Sigmoid colon (tissue), 6 donors: ENCODE measurements at regions not wholly inside any gene's neighbourhood (a gene's known extent, or its start where the extent isn't known, plus 50 kb on each side); places are given as distances from the start of the nearest gene placed in this dataset.
"Not testable (repeated sequence)": the region's sequence is repeated elsewhere in the genome, so short reads cannot be mapped to it uniquely, and the experiment has no call there.

Source experiments
- DNase-seq: peaks from one replicate; pipeline ENCODE4 v3.0.0-alpha.2; 2019
- H3K27ac ChIP-seq, 4 donors: fragments of 200-600 bp; sonication (generic); one replicate each; pipeline ENCODE4 v1.5.1; 2016 to 2019; ENCODE audit warnings: mild to moderate bottlenecking in 1 of 4
- H3K27me3 ChIP-seq, 3 donors: fragments of 200-600 bp; sonication (generic); one replicate each; pipeline ENCODE4 v1.5.1; 2019; ENCODE audit warnings: mild to moderate bottlenecking in 1 of 3
- H3K36me3 ChIP-seq, 4 donors: fragments of 200-600 bp; sonication (generic); one replicate each; pipeline ENCODE4 v1.5.1; 2016 to 2019
- H3K4me1 ChIP-seq, 4 donors: fragments of 200-600 bp; sonication (generic); one replicate each; pipeline ENCODE4 v1.5.1; 2017 to 2019
- H3K4me3 ChIP-seq, 4 donors: fragments of 200-600 bp; sonication (generic); one replicate each; pipeline ENCODE4 v1.5.1; 2017 to 2019; ENCODE audit warnings: mild to moderate bottlenecking in 2 of 4, moderate library complexity in 1 of 4
- H3K9me3 ChIP-seq, 4 donors: fragments of 200-600 bp in 3 of 4; sonication (generic) in 3 of 4; one replicate each; pipeline versions ENCODE4 v1.5.1 to v1.6.1; 2013 to 2019
- EP300 ChIP-seq, 4 donors: sonication (generic); formaldehyde crosslinking; IDR thresholded peaks; one replicate each; pipeline ENCODE4 v1.6.1; 2017; ENCODE audit warnings: antibody characterized with exemption in 4 of 4
- POLR2A ChIP-seq, 2 donors: fragments of 450-650 bp; IDR thresholded peaks; one replicate each; pipeline ENCODE4 v1.6.1; 2016; ENCODE audit warnings: antibody characterized with exemption in 2 of 2, mild to moderate bottlenecking in 2 of 2, moderate library complexity in 2 of 2
- POLR2AphosphoS5 ChIP-seq, 4 donors: sonication (generic); formaldehyde crosslinking; IDR thresholded peaks; one replicate each; pipeline ENCODE4 v1.6.1; 2017; ENCODE audit warnings: antibody characterized with exemption in 4 of 4
- WGBS, 2 donors: extraction: QIAGEN DNeasy Blood & Tissue Kit; methylation state at CpG; one replicate each; pipeline ENCODE4 v1.1.7; 2013; 5-methylcytosine and 5-hydroxymethylcytosine counted together
- intact Hi-C: fragments of 100-400 bp; cut with DNase I; formaldehyde crosslinking; loops from one replicate; pipeline ENCODE4 v1.15.1; 2023
- TF ChIP-seq, protein P1 (sequence below), 4 experiments: fragments of 450-650 bp in 3 of 4; fragments of 200-600 bp in 1 of 4; IDR thresholded peaks; one replicate each; pipeline ENCODE4 v1.5.1; 2016 to 2019; ENCODE audit warnings: antibody characterized with exemption in 4 of 4, mild to moderate bottlenecking in 3 of 4, moderate library complexity in 2 of 4
- donor health status: healthy with polysubstance abuse.
- donor health status: healthy.

DNA sequence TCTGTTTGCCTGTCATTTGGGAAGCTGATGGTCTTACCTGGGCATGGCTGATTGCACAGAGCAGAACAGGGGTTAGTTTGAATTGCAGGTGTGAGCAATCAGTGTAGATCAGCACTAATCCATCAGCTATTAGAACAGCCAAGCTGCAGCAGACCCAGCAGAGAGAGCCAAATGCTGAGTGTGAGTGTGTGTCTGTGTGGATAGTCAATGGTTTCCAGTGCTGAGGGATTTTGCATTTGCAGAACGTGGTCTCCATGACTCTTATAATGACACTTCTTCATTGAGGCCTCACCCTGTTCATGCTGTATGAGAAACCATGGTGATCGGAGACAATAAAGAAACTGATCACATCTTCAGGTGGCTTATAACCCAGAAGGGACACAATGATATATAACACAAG is 312.1 kb downstream of the SOX2 start:
- no peaks in the 10 kb centered on the region for H3K27me3 ChIP-seq
- H3K27ac ChIP-seq: no peak overlapping the region
- intact Hi-C loops: no loop called here
- H3K36me3 ChIP-seq: no peaks in the 10 kb centered on the region
- no peak for DNase-seq
- H3K4me3 ChIP-seq: no peak overlapping the region
- no peaks in the 10 kb centered on the region for H3K4me1 ChIP-seq
- H3K9me3 ChIP-seq: no peaks in the 10 kb centered on the region
- TF ChIP-seq POLR2AphosphoS5 (IDR thresholded peaks at IDR 0.05): no peak
- TF ChIP-seq POLR2A (IDR thresholded peaks at IDR 0.05): no peak
- TF ChIP-seq, protein P1, sequence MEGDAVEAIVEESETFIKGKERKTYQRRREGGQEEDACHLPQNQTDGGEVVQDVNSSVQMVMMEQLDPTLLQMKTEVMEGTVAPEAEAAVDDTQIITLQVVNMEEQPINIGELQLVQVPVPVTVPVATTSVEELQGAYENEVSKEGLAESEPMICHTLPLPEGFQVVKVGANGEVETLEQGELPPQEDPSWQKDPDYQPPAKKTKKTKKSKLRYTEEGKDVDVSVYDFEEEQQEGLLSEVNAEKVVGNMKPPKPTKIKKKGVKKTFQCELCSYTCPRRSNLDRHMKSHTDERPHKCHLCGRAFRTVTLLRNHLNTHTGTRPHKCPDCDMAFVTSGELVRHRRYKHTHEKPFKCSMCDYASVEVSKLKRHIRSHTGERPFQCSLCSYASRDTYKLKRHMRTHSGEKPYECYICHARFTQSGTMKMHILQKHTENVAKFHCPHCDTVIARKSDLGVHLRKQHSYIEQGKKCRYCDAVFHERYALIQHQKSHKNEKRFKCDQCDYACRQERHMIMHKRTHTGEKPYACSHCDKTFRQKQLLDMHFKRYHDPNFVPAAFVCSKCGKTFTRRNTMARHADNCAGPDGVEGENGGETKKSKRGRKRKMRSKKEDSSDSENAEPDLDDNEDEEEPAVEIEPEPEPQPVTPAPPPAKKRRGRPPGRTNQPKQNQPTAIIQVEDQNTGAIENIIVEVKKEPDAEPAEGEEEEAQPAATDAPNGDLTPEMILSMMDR (IDR thresholded peaks at IDR 0.05): no peak
- WGBS, 2 donors: 52 to 69% methylated on average over 2 of the region's 2 CpGs

DNA sequence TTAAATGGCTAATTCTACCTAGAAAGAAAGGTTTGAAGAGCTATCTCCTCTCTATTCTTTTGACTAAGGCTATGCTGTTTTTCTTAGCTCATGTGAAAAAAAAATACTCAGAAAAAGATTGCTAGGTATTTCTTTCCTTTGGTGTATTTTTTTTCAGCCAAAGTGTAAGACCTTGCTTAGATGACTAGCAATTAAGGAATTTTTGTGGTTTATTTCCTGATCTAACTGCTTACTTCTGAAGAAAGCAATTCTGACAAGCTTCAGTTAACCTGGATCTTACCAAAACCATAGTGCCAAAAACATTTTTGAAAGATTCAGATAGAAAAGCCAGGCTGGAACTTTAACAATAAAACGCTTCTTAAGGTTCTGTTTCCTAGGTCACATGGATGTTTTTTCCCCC is 315.6 kb downstream of the SOX2 start:
- TF ChIP-seq EP300 (IDR thresholded peaks at IDR 0.05) (no peak), POLR2A (IDR thresholded peaks at IDR 0.05) (no peak), POLR2AphosphoS5 (IDR thresholded peaks at IDR 0.05) (no peak)
- TF ChIP-seq, protein P1 (IDR thresholded peaks at IDR 0.05): no peak
- Histone ChIP-seq H3K27ac (no peak overlapping the region), H3K4me1 (no peaks in the 10 kb centered on the region), H3K9me3 (no peaks in the 10 kb centered on the region), H3K36me3 (no peaks in the 10 kb centered on the region), H3K4me3 (no peak overlapping the region), H3K27me3 (no peaks in the 10 kb centered on the region)
- WGBS, 2 donors: 74 to 80% methylated on average over 1 of the region's 1 CpG
- DNase-seq: no peak
- intact Hi-C loops: no loop called here

DNA sequence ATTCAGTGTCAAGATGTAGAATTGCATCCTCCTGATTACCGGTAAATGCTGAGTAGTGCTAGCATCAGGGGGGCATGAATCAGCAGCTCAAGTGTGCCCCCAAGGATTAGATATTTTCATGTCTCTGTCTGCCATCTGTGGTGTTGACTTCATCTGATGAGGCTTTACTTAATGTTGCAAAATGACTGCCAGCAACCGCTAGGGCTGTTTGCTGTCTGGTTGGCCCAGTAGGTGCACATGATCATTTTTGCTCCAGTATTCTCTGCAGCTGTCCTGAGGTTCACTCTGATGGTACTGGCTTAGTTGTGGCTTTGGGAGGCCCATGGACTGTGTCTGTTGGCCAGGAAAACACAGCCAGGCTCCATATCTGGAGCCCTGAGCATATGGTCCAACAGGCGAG is 316.4 kb downstream of the SOX2 start:
- H3K9me3 ChIP-seq: no peaks in the 10 kb centered on the region
- 82 to 90% methylated on average over 3 of the region's 3 CpGs for WGBS, 2 donors
- H3K36me3 ChIP-seq: no peaks in the 10 kb centered on the region
- no peak overlapping the region for H3K4me3 ChIP-seq
- H3K27ac ChIP-seq: no peak overlapping the region
- TF ChIP-seq POLR2AphosphoS5 (IDR thresholded peaks at IDR 0.05) (no peak), EP300 (IDR thresholded peaks at IDR 0.05) (no peak), POLR2A (IDR thresholded peaks at IDR 0.05) (no peak)
- TF ChIP-seq, protein P1 (IDR thresholded peaks at IDR 0.05): no peak
- no peaks in the 10 kb centered on the region for H3K27me3 ChIP-seq
- intact Hi-C loops: no loop called here
- H3K4me1 ChIP-seq: no peaks in the 10 kb centered on the region
- DNase-seq: no peak

DNA sequence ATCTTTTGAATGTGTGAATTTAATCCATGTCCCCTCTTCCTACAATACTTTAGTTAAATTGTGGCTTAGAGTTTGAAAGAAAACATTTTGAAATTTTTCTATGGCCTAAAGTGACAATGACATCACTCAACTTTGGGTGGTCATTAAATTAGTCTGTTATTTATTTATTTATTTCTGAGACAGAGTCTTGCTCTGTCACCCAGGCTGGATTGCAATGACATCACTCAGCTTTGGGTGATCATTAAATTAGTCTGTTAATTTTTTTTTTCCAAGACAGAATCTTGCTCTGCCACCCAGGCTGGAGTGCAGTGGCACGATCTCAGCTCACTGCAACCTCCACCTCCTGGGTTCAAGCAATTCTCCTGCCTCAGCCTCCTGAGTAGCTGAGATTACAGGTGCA is 322.5 kb downstream of the SOX2 start:
- DNase-seq, H3K27ac ChIP-seq, H3K36me3 ChIP-seq, H3K4me1 ChIP-seq, H3K27me3 ChIP-seq, intact Hi-C loops, H3K9me3 ChIP-seq, H3K4me3 ChIP-seq: not testable (repeated sequence)
- WGBS, 2 donors: 68 to 81% methylated on average over 1 of the region's 1 CpG

DNA sequence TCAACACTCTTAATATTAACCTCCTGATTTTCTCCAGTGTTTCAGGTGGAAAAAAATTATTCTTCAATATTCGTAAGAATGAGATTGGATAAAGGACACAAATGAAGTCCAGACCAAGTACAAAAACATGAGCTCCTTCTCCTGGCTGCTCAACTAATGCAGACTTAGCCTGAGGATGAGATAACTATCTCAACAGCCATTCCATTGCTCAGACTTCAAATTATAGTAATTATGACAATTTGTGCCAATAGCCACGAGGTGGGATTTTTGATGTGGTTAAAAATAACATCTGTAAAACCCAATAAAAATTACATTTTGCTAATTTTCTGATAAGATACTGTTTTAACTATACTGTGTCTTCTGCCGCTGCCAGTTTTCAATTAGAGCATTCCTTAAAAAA is 323.6 kb downstream of the SOX2 start:
- H3K4me1 ChIP-seq: no peaks in the 10 kb centered on the region
- no peak for TF ChIP-seq EP300 (IDR thresholded peaks at IDR 0.05)
- TF ChIP-seq, protein P1 (IDR thresholded peaks at IDR 0.05): no peak
- TF ChIP-seq POLR2A (IDR thresholded peaks at IDR 0.05): no peak
- no peak for TF ChIP-seq POLR2AphosphoS5 (IDR thresholded peaks at IDR 0.05)
- no peak overlapping the region for H3K27ac ChIP-seq
- no peak for DNase-seq
- H3K36me3 ChIP-seq: no peaks in the 10 kb centered on the region
- no peaks in the 10 kb centered on the region for H3K9me3 ChIP-seq
- H3K4me3 ChIP-seq: no peak overlapping the region
- intact Hi-C loops: no loop called here
- 69 to 74% methylated on average over 3 of the region's 3 CpGs for WGBS, 2 donors
- no peaks in the 10 kb centered on the region for H3K27me3 ChIP-seq
